ENCODE measurements at regions not wholly inside any gene's neighbourhood (a gene's known extent, or its start where the extent isn't known, plus 50 kb on each side); places are given as distances from the start of the nearest gene placed in this dataset.
"Not testable (repeated sequence)": the region's sequence is repeated elsewhere in the genome, so short reads cannot be mapped to it uniquely, and the experiment has no call there.

- FAIRE-seq = no peak
These were observed 115.4 kb upstream of the PTPRG start for GRCh38 chr3:61445924-61446323.

- no peak for FAIRE-seq
These were observed 115.0 kb upstream of the PTPRG start for GRCh38 chr3:61446341-61446740.

- FAIRE-seq = no peak
These were observed 113.0 kb upstream of the PTPRG start for GRCh38 chr3:61448378-61448777.

GRCh38 chr3:61449327-61450040 lies 111.9 kb upstream of the PTPRG start:
- FAIRE-seq = no peak

- FAIRE-seq = no peak
These were observed 110.5 kb upstream of the PTPRG start for GRCh38 chr3:61450866-61451265.

- FAIRE-seq = no peak
These were observed 109.5 kb upstream of the PTPRG start for GRCh38 chr3:61451841-61452240.

- FAIRE-seq = no peak
These were observed 108.8 kb upstream of the PTPRG start for GRCh38 chr3:61452535-61453090.

- no peak for FAIRE-seq
These were observed 107.3 kb upstream of the PTPRG start for GRCh38 chr3:61454006-61454585.

- FAIRE-seq = no peak
These were observed 106.6 kb upstream of the PTPRG start for GRCh38 chr3:61454801-61455200.

GRCh38 chr3:61460636-61461035 lies 100.7 kb upstream of the PTPRG start:
- no peak for FAIRE-seq

GRCh38 chr3:61463191-61463590 lies 98.2 kb upstream of the PTPRG start:
- no peak for FAIRE-seq

- FAIRE-seq = no peak
These were observed 96.7 kb upstream of the PTPRG start for GRCh38 chr3:61464518-61465140.

GRCh38 chr3:61466357-61466756 lies 95.0 kb upstream of the PTPRG start:
- FAIRE-seq = no peak

GRCh38 chr3:61483997-61484396 lies 77.4 kb upstream of the PTPRG start:
- no peak for FAIRE-seq

- no peak for FAIRE-seq
These were observed 68.0 kb upstream of the PTPRG start for GRCh38 chr3:61493339-61493738.

GRCh38 chr3:61494309-61494708 lies 67.1 kb upstream of the PTPRG start:
- FAIRE-seq = not testable (repeated sequence)

GRCh38 chr3:61497463-61497862 lies 63.9 kb upstream of the PTPRG start:
- no peak for FAIRE-seq

GRCh38 chr3:61505197-61505596 lies 56.2 kb upstream of the PTPRG start:
- no peak for FAIRE-seq

GRCh38 chr3:61507946-61508345 lies 53.4 kb upstream of the PTPRG start:
- FAIRE-seq = no peak
